ENCODE measurements at regions not wholly inside any gene's neighbourhood (a gene's known extent, or its start where the extent isn't known, plus 50 kb on each side); places are given as distances from the start of the nearest gene placed in this dataset.

DNA sequence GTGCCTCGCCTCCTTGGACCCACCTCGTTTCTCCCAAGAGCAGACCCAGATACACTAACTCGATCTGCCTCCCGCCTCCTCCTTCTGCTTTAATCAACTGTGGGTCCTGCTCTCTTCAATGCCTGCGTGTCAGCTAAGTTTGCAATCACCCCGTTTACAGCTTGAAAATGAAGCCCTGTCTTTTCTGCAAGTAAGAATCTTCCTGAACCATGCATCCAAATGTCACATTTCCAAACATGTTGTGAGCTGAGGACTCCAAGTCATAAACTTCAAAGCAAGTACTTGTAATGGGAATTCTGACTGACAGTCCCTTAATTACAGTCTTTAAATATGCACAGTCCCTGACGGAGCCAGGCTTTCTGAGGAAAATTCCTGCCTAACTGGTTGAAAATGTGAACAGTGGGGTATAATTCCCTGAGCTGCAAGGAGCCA is 154.9 kb upstream of the UQCRFS1 start:
- TF ChIP-seq EZH2phosphoT487 (IDR thresholded peaks at IDR 0.05; ENCODE audit: borderline replicate concordance, low read depth, low read length) (no peak), CTCF (conservative IDR thresholded peaks at IDR 0.05; ENCODE audit: low read length) (no peak)
